ENCODE measurements at regions not wholly inside any gene's neighbourhood (a gene's known extent, or its start where the extent isn't known, plus 50 kb on each side); places are given as distances from the start of the nearest gene placed in this dataset.

- Histone ChIP-seq H3K27ac (no peak overlapping the region), H3K9me3 (ENCODE audit: low read depth, low read length) (no peaks in the 10 kb centered on the region), H3K36me3 (ENCODE audit: insufficient read depth, low read length) (no peaks in the 10 kb centered on the region), H3K4me3 (no peak overlapping the region), H3K9ac (ENCODE audit: insufficient read length) (no peak overlapping the region)
- DNase-seq (ENCODE audit: low read depth, low spot score): no peak
- TF ChIP-seq EZH2 (IDR thresholded peaks at IDR 0.05): no peak
- TF ChIP-seq FOXP2 (optimal IDR thresholded peaks at IDR 0.05; ENCODE audit: control extremely low read depth, extremely low read length, insufficient read depth): no peak
- no peak for TF ChIP-seq POLR2AphosphoS5 (IDR thresholded peaks at IDR 0.05; ENCODE audit: borderline replicate concordance, low read depth, low read length)
These were observed 328.1 kb downstream of the NR4A2 start for GRCh38 chr2:156004459-156004858.

- H3K27ac ChIP-seq: no peak overlapping the region
- H3K9ac ChIP-seq (ENCODE audit: insufficient read length): no peak overlapping the region
- no peaks in the 10 kb centered on the region for H3K9me3 ChIP-seq (ENCODE audit: low read depth, low read length)
- no peaks in the 10 kb centered on the region for H3K36me3 ChIP-seq (ENCODE audit: insufficient read depth, low read length)
- DNase-seq (ENCODE audit: low read depth, low spot score): no peak
- H3K4me3 ChIP-seq: no peak overlapping the region
- no peak for TF ChIP-seq FOXP2 (optimal IDR thresholded peaks at IDR 0.05; ENCODE audit: control extremely low read depth, extremely low read length, insufficient read depth)
- TF ChIP-seq EZH2 (IDR thresholded peaks at IDR 0.05): no peak
- no peak for TF ChIP-seq POLR2AphosphoS5 (IDR thresholded peaks at IDR 0.05; ENCODE audit: borderline replicate concordance, low read depth, low read length)
These were observed 328.7 kb downstream of the NR4A2 start for GRCh38 chr2:156003780-156004179.

GRCh38 chr2:156001851-156002250, 330.7 kb downstream of the NR4A2 start:
- DNase-seq (ENCODE audit: low read depth, low spot score): no peak
- no peak overlapping the region for H3K9ac ChIP-seq (ENCODE audit: insufficient read length)

GRCh38 chr2:155997538-155997937, 335.0 kb downstream of the NR4A2 start:
- no peaks in the 10 kb centered on the region for H3K9me3 ChIP-seq (ENCODE audit: low read depth, low read length)
- no peak for TF ChIP-seq FOXP2 (optimal IDR thresholded peaks at IDR 0.05; ENCODE audit: control extremely low read depth, extremely low read length, insufficient read depth)
- TF ChIP-seq EZH2 (IDR thresholded peaks at IDR 0.05): no peak
- no peak for TF ChIP-seq POLR2AphosphoS5 (IDR thresholded peaks at IDR 0.05; ENCODE audit: borderline replicate concordance, low read depth, low read length)
- DNase-seq (ENCODE audit: low read depth, low spot score): no peak
- no peak overlapping the region for H3K27ac ChIP-seq
- H3K36me3 ChIP-seq (ENCODE audit: insufficient read depth, low read length): no peaks in the 10 kb centered on the region
- no peak overlapping the region for H3K9ac ChIP-seq (ENCODE audit: insufficient read length)
- H3K4me3 ChIP-seq: no peak overlapping the region

More at GRCh38 chr2:156001851-156002250, 330.7 kb downstream of the NR4A2 start:
- TF ChIP-seq EZH2 (IDR thresholded peaks at IDR 0.05) (no peak), POLR2AphosphoS5 (IDR thresholded peaks at IDR 0.05; ENCODE audit: borderline replicate concordance, low read depth, low read length) (no peak), FOXP2 (optimal IDR thresholded peaks at IDR 0.05; ENCODE audit: control extremely low read depth, extremely low read length, insufficient read depth) (no peak)
- Histone ChIP-seq H3K4me3 (no peak overlapping the region), H3K27ac (no peak overlapping the region), H3K36me3 (ENCODE audit: insufficient read depth, low read length) (no peaks in the 10 kb centered on the region), H3K9me3 (ENCODE audit: low read depth, low read length) (no peaks in the 10 kb centered on the region)

- TF ChIP-seq FOXP2 (optimal IDR thresholded peaks at IDR 0.05; ENCODE audit: control extremely low read depth, extremely low read length, insufficient read depth) (no peak), EZH2 (IDR thresholded peaks at IDR 0.05) (no peak), POLR2AphosphoS5 (IDR thresholded peaks at IDR 0.05; ENCODE audit: borderline replicate concordance, low read depth, low read length) (no peak)
These were observed 338.2 kb downstream of the NR4A2 start for GRCh38 chr2:155994315-155994714.

GRCh38 chr2:155983845-155984244, 348.7 kb downstream of the NR4A2 start:
- no peak for DNase-seq (ENCODE audit: low read depth, low spot score)
- Histone ChIP-seq H3K9ac (ENCODE audit: insufficient read length) (no peak overlapping the region), H3K4me3 (no peak overlapping the region), H3K36me3 (ENCODE audit: insufficient read depth, low read length) (no peaks in the 10 kb centered on the region), H3K9me3 (ENCODE audit: low read depth, low read length) (no peaks in the 10 kb centered on the region), H3K27ac (no peak overlapping the region)
- TF ChIP-seq POLR2AphosphoS5 (IDR thresholded peaks at IDR 0.05; ENCODE audit: borderline replicate concordance, low read depth, low read length) (no peak), FOXP2 (optimal IDR thresholded peaks at IDR 0.05; ENCODE audit: control extremely low read depth, extremely low read length, insufficient read depth) (no peak), EZH2 (IDR thresholded peaks at IDR 0.05) (no peak)

More at GRCh38 chr2:155994315-155994714, 338.2 kb downstream of the NR4A2 start:
- Histone ChIP-seq H3K9me3 (ENCODE audit: low read depth, low read length) (no peaks in the 10 kb centered on the region), H3K27ac (no peak overlapping the region), H3K36me3 (ENCODE audit: insufficient read depth, low read length) (no peaks in the 10 kb centered on the region), H3K4me3 (no peak overlapping the region), H3K9ac (ENCODE audit: insufficient read length) (no peak overlapping the region)
- DNase-seq (ENCODE audit: low read depth, low spot score): no peak

GRCh38 chr2:155982135-155982534, 350.4 kb downstream of the NR4A2 start:
- DNase-seq (ENCODE audit: low read depth, low spot score): no peak
- no peak overlapping the region for H3K27ac ChIP-seq
- no peak overlapping the region for H3K4me3 ChIP-seq
- TF ChIP-seq FOXP2 (optimal IDR thresholded peaks at IDR 0.05; ENCODE audit: control extremely low read depth, extremely low read length, insufficient read depth) (no peak), POLR2AphosphoS5 (IDR thresholded peaks at IDR 0.05; ENCODE audit: borderline replicate concordance, low read depth, low read length) (no peak)
- H3K9ac ChIP-seq (ENCODE audit: insufficient read length): no peak overlapping the region
- H3K36me3 ChIP-seq (ENCODE audit: insufficient read depth, low read length): no peaks in the 10 kb centered on the region
- no peaks in the 10 kb centered on the region for H3K9me3 ChIP-seq (ENCODE audit: low read depth, low read length)

GRCh38 chr2:155980941-155981560, 351.5 kb downstream of the NR4A2 start:
- Histone ChIP-seq H3K27ac (no peak overlapping the region), H3K9ac (ENCODE audit: insufficient read length) (no peak overlapping the region), H3K9me3 (ENCODE audit: low read depth, low read length) (no peaks in the 10 kb centered on the region), H3K36me3 (ENCODE audit: insufficient read depth, low read length) (no peaks in the 10 kb centered on the region), H3K4me3 (no peak overlapping the region)
- no peak for DNase-seq (ENCODE audit: low read depth, low spot score)
- no peak for TF ChIP-seq FOXP2 (optimal IDR thresholded peaks at IDR 0.05; ENCODE audit: control extremely low read depth, extremely low read length, insufficient read depth)
- TF ChIP-seq EZH2 (IDR thresholded peaks at IDR 0.05): no peak
- no peak for TF ChIP-seq POLR2AphosphoS5 (IDR thresholded peaks at IDR 0.05; ENCODE audit: borderline replicate concordance, low read depth, low read length)

GRCh38 chr2:155975734-155976133, 356.8 kb downstream of the NR4A2 start:
- Histone ChIP-seq H3K27ac (no peak overlapping the region), H3K4me3 (no peak overlapping the region), H3K9me3 (ENCODE audit: low read depth, low read length) (no peaks in the 10 kb centered on the region), H3K36me3 (ENCODE audit: insufficient read depth, low read length) (no peaks in the 10 kb centered on the region), H3K9ac (ENCODE audit: insufficient read length) (no peak overlapping the region)
- TF ChIP-seq EZH2 (IDR thresholded peaks at IDR 0.05): no peak
- no peak for TF ChIP-seq FOXP2 (optimal IDR thresholded peaks at IDR 0.05; ENCODE audit: control extremely low read depth, extremely low read length, insufficient read depth)
- no peak for TF ChIP-seq POLR2AphosphoS5 (IDR thresholded peaks at IDR 0.05; ENCODE audit: borderline replicate concordance, low read depth, low read length)
- no peak for DNase-seq (ENCODE audit: low read depth, low spot score)
